ENCODE measurements at regions not wholly inside any gene's neighbourhood (a gene's known extent, or its start where the extent isn't known, plus 50 kb on each side); places are given as distances from the start of the nearest gene placed in this dataset.

- DNase-seq (ENCODE audit: low read depth) = no peak
- no peak overlapping the region for H3K4me3 ChIP-seq (ENCODE audit: low read depth, low read length)
- TF ChIP-seq CTCF (IDR thresholded peaks at IDR 0.05; ENCODE audit: insufficient read depth, low read depth, low read length, missing control alignments) = no peak
Observed at GRCh38 chr1:4081806-4082711, 182.0 kb upstream of the C1orf174 start.

- H3K4me3 ChIP-seq (ENCODE audit: low read depth, low read length) = no peak overlapping the region
- no peak for DNase-seq (ENCODE audit: low read depth)
- TF ChIP-seq CTCF (IDR thresholded peaks at IDR 0.05; ENCODE audit: insufficient read depth, low read depth, low read length, missing control alignments) = no peak
Observed at GRCh38 chr1:4083231-4084047, 183.4 kb upstream of the C1orf174 start.

- H3K4me3 ChIP-seq (ENCODE audit: low read depth, low read length) = no peak overlapping the region
- DNase-seq (ENCODE audit: low read depth) = no peak
- TF ChIP-seq CTCF (IDR thresholded peaks at IDR 0.05; ENCODE audit: insufficient read depth, low read depth, low read length, missing control alignments) = no peak
Observed at GRCh38 chr1:4084048-4084431, 184.0 kb upstream of the C1orf174 start.

GRCh38 chr1:4084446-4084845 lies 184.4 kb upstream of the C1orf174 start:
- DNase-seq (ENCODE audit: low read depth) = no peak
- no peak overlapping the region for H3K4me3 ChIP-seq (ENCODE audit: low read depth, low read length)
- TF ChIP-seq CTCF (IDR thresholded peaks at IDR 0.05; ENCODE audit: insufficient read depth, low read depth, low read length, missing control alignments) = no peak

- no peak for DNase-seq (ENCODE audit: low read depth)
- no peak overlapping the region for H3K4me3 ChIP-seq (ENCODE audit: low read depth, low read length)
- TF ChIP-seq CTCF (IDR thresholded peaks at IDR 0.05; ENCODE audit: insufficient read depth, low read depth, low read length, missing control alignments) = no peak
Observed at GRCh38 chr1:4084896-4085295, 184.8 kb upstream of the C1orf174 start.

GRCh38 chr1:4085546-4085945 lies 185.5 kb upstream of the C1orf174 start:
- no peak overlapping the region for H3K4me3 ChIP-seq (ENCODE audit: low read depth, low read length)
- TF ChIP-seq CTCF (IDR thresholded peaks at IDR 0.05; ENCODE audit: insufficient read depth, low read depth, low read length, missing control alignments) = no peak
- DNase-seq (ENCODE audit: low read depth) = no peak

Data from GM12865 (cell line).